ENCODE measurements at regions not wholly inside any gene's neighbourhood (a gene's known extent, or its start where the extent isn't known, plus 50 kb on each side); places are given as distances from the start of the nearest gene placed in this dataset.
"Not testable (repeated sequence)": the region's sequence is repeated elsewhere in the genome, so short reads cannot be mapped to it uniquely, and the experiment has no call there.

GRCh38 chr21:35206141-35207125, 157.3 kb upstream of the RUNX1 start:
- no peak for DNase-seq

- no peak for DNase-seq
Observed at GRCh38 chr21:35204850-35205541, 155.9 kb upstream of the RUNX1 start.

GRCh38 chr21:35204125-35204524, 155.0 kb upstream of the RUNX1 start:
- no peak for DNase-seq

DNA sequence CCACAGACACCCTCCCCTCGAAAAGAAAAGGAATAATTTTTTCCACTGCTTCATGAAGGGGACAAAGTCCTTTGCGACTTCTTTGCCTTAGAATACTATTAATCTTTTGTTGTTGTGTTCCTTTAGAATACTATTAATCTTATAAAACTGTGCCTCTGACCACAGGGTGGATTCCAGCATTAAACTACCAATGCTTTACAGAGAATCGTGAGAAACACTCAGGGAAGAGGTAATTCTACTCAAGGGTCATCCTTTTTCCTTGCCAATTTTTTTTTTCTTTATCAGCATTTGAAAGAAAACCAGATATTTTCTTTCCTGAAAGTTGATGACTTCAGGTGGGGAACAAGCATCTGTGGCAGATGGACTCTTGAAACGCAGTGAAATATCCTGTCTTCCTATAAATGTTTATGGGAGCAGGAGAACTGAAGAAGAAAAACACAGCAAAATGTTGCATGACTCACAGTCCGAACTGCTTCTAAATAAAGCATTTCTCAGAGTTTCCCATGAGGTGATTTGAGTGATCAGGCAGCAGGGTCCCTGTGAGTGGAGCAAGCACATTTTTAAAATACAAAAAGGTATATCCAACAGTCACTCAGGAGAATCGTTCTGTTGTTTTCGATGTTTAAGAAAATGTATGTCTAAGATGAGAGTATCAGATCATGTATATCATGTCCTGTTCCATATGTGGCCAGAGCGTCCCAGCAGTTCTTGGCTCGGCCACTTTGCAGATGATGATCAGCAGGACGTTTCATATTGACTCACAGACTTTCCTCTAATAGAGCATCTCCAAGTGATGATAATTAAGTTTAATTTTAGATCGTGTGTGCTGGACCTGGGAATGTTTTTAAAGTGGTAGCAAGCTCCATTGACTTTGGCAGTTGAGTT, 154.2 kb upstream of the RUNX1 start:
- DNase-seq = no peak

GRCh38 chr21:35202431-35202830, 153.3 kb upstream of the RUNX1 start:
- DNase-seq = no peak

GRCh38 chr21:35201799-35202198, 152.7 kb upstream of the RUNX1 start:
- no peak for DNase-seq

GRCh38 chr21:35201288-35201687, 152.2 kb upstream of the RUNX1 start:
- DNase-seq = no peak

DNA sequence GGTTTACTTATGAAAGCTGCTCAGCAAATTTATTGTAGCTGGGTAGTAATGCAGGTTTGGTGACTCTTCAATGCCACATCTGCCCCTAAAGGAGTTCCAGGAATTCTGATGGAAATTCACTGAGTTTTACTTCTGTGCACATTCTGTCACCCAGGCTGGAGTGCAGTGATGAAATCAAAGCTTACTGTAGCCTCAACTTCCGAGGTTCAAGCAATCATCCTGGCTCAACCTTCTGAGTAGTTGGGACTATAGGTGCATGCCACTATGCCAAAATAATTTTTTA, 150.6 kb upstream of the RUNX1 start:
- no peak for DNase-seq

- DNase-seq = no peak
Observed at GRCh38 chr21:35198982-35199732, 150.1 kb upstream of the RUNX1 start.

GRCh38 chr21:35198565-35198964, 149.5 kb upstream of the RUNX1 start:
- no peak for DNase-seq

- DNase-seq = no peak
Observed at GRCh38 chr21:35197992-35198431, 148.9 kb upstream of the RUNX1 start.

- no peak for DNase-seq
Observed at GRCh38 chr21:35197191-35197590, 148.1 kb upstream of the RUNX1 start.

DNA sequence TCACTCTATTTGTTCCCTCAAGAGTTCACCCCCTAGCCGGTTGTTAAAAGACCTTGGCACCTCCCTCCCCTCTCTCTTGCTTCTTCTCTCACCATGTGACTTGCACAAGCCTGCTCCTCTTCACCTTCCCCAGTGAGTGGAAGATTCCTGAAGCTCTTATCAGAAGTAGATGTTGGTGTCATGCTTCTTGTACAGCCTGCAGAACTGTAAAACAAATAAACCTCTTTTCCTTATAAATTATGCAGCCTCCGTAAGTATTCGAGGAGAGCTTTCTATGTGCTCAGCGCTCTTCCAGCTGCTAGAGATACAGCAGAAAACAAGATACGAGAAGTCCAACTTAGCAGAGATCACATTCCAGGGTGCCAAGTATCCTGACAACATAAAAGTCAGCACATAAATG, 147.0 kb upstream of the RUNX1 start:
- no peak for DNase-seq

GRCh38 chr21:35195232-35195631, 146.1 kb upstream of the RUNX1 start:
- DNase-seq = no peak

- DNase-seq = no peak
Observed at GRCh38 chr21:35191754-35192153, 142.7 kb upstream of the RUNX1 start.

DNA sequence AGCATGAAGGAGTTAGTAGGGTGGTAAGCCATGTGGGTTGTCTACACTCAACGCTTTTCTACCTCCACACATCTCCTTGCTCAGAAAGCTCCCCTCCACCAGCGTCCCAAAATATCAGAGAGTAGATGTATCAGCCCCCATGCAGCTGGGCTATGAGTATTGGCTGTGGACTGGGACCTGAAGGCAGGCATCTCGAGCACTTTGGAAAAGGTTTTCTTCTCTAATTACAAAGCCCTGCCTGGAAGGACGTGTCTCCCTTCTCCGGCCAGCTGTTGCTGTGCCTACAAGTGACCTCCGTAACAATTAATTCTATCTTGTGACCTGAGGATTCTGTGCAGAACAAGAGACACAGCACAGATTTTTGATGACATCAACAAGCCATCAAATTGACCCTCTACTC, 142.0 kb upstream of the RUNX1 start:
- DNase-seq = no peak

- DNase-seq = no peak
Observed at GRCh38 chr21:35190201-35190701, 141.1 kb upstream of the RUNX1 start.

GRCh38 chr21:35189077-35189863, 140.2 kb upstream of the RUNX1 start:
- no peak for DNase-seq

GRCh38 chr21:35183389-35183788, 134.3 kb upstream of the RUNX1 start:
- not testable (repeated sequence) for DNase-seq

DNA sequence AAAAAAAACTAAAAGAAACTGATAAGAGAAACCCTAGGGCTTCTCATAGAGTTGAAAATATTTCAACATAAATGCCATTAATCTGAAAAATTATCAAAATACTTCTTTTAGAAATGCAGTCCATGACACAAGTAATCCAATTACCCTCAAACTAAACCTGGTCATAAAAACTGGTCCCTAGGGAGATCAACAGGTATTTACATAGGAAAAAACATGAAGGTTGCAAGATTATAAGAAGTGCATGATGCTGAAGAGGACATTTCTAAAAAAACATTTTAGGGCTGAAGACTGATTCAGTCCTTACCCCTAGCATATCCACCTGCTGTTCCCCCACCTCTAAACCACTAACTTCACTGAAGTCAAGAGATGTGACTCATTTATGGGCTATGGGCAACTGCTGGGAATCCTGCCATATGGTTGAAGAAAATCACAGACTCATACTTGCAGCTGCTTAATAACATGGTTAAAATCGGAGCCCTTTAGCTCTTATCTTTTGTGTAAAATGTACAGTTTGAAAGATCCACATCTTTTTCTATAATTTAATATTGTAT, 131.0 kb upstream of the RUNX1 start:
- no peak for DNase-seq

GRCh38 chr21:35178827-35179226, 129.7 kb upstream of the RUNX1 start:
- DNase-seq = no peak

All from NCI-H446 (cell line).